Activated T-cell treated with anti-CD3 and anti-CD28 coated beads, Interleukin-2, amount 50 U/mL, for 72 hours (primary cell): ENCODE measurements at regions not wholly inside any gene's neighbourhood (a gene's known extent, or its start where the extent isn't known, plus 50 kb on each side); places are given as distances from the start of the nearest gene placed in this dataset.

Experiments
- ATAC-seq, 2 donors: fragments of 150-1000 bp; cut with Tn5 transposase; replicated peaks in 1 of 2; 2 replicates each; pipeline ENCODE4 v1.10.0; 2021; ENCODE audit warnings: moderate library complexity in 2 of 2, mild to moderate bottlenecking in 1 of 2
- DNase-seq, 2 donors: peaks; one replicate each; pipeline ENCODE4 v3.0.0; 2021 to 2022; ENCODE audit warnings: mixed read lengths in 1 of 2
- H3K27ac Mint-ChIP-seq: one replicate; pipeline ENCODE4 v1.8.0; 2022; ENCODE audit warnings: mild to moderate bottlenecking, moderate library complexity, mixed read lengths
- H3K27me3 Mint-ChIP-seq: one replicate; pipeline ENCODE4 v1.8.0; 2022; ENCODE audit warnings: low read depth, mixed read lengths
- H3K36me3 Mint-ChIP-seq, 2 donors: one replicate each; pipeline ENCODE4 v1.8.0; 2022; ENCODE audit warnings: mixed read lengths in 2 of 2, mild to moderate bottlenecking in 1 of 2; ENCODE audit not compliant: insufficient read depth in 2 of 2
- H3K4me1 Mint-ChIP-seq: one replicate; pipeline ENCODE4 v1.8.0; 2022; ENCODE audit warnings: low read depth, mixed read lengths
- H3K4me3 Mint-ChIP-seq, 2 donors: one replicate each; pipeline ENCODE4 v1.8.0; 2022; ENCODE audit warnings: mild to moderate bottlenecking in 2 of 2, mixed read lengths in 2 of 2, moderate library complexity in 2 of 2
- H3K9me3 Mint-ChIP-seq, 2 donors: one replicate each; pipeline ENCODE4 v1.8.0; 2022; ENCODE audit warnings: mixed read lengths in 2 of 2

GRCh38 chr4:182022909-182023308 is 220.3 kb upstream of the TENM3 start:
- Mint-ChIP-seq H3K27me3 (no peaks in the 10 kb centered on the region), H3K36me3 (no peaks in the 10 kb centered on the region), H3K4me3 (no peak overlapping the region), H3K4me1 (peaks cover 5% of the 10 kb centered on the region), H3K27ac (no peak overlapping the region), H3K9me3 (peaks cover 12 to 15% of the 10 kb centered on the region in 2 donors)
- ATAC-seq (no peak), DNase-seq (no peak)

GRCh38 chr4:182023469-182023868 is 219.7 kb upstream of the TENM3 start:
- ATAC-seq (no peak), DNase-seq (no peak)
- Mint-ChIP-seq H3K27me3 (no peaks in the 10 kb centered on the region), H3K36me3 (no peaks in the 10 kb centered on the region), H3K27ac (no peak overlapping the region), H3K4me3 (no peak overlapping the region), H3K9me3 (peaks cover 12 to 20% of the 10 kb centered on the region in 2 donors), H3K4me1 (peaks cover 5% of the 10 kb centered on the region)

- no peak overlapping the region for H3K4me3 Mint-ChIP-seq
Observed at GRCh38 chr4:182042945-182043344, 200.3 kb upstream of the TENM3 start.

GRCh38 chr4:182048871-182049270 is 194.3 kb upstream of the TENM3 start:
- H3K36me3 Mint-ChIP-seq = peaks cover 0 to 3% of the 10 kb centered on the region in 2 donors
- ATAC-seq (no peak), DNase-seq (no peak)
- no peak overlapping the region for H3K27ac Mint-ChIP-seq
- no peak overlapping the region for H3K4me3 Mint-ChIP-seq
- H3K27me3 Mint-ChIP-seq = no peaks in the 10 kb centered on the region
- no peaks in the 10 kb centered on the region for H3K4me1 Mint-ChIP-seq
- H3K9me3 Mint-ChIP-seq = peaks cover 1 to 3% of the 10 kb centered on the region in 2 donors

More at GRCh38 chr4:182042945-182043344, 200.3 kb upstream of the TENM3 start:
- Mint-ChIP-seq H3K9me3 (peaks cover 2 to 8% of the 10 kb centered on the region in 2 donors), H3K36me3 (no peaks in the 10 kb centered on the region), H3K27me3 (no peaks in the 10 kb centered on the region), H3K4me1 (no peaks in the 10 kb centered on the region), H3K27ac (no peak overlapping the region)
- ATAC-seq (no peak), DNase-seq (no peak)

GRCh38 chr4:182056866-182057265 is 186.3 kb upstream of the TENM3 start:
- DNase-seq (no peak), ATAC-seq (no peak)
- Mint-ChIP-seq H3K4me1 (no peaks in the 10 kb centered on the region), H3K27ac (no peak overlapping the region), H3K27me3 (no peaks in the 10 kb centered on the region), H3K36me3 (no peaks in the 10 kb centered on the region), H3K9me3 (peaks cover 1 to 4% of the 10 kb centered on the region in 2 donors), H3K4me3 (no peak overlapping the region)

- ATAC-seq (no peak), DNase-seq (no peak)
- H3K9me3 Mint-ChIP-seq = no peaks in the 10 kb centered on the region
- H3K27ac Mint-ChIP-seq = no peak overlapping the region
- no peaks in the 10 kb centered on the region for H3K27me3 Mint-ChIP-seq
- no peaks in the 10 kb centered on the region for H3K36me3 Mint-ChIP-seq
- H3K4me3 Mint-ChIP-seq = no peak overlapping the region
- no peaks in the 10 kb centered on the region for H3K4me1 Mint-ChIP-seq
Observed at GRCh38 chr4:182062458-182062857, 180.7 kb upstream of the TENM3 start.

GRCh38 chr4:182062936-182063335 is 180.3 kb upstream of the TENM3 start:
- Mint-ChIP-seq H3K4me3 (no peak overlapping the region), H3K27me3 (no peaks in the 10 kb centered on the region), H3K36me3 (no peaks in the 10 kb centered on the region), H3K9me3 (no peaks in the 10 kb centered on the region), H3K4me1 (no peaks in the 10 kb centered on the region), H3K27ac (no peak overlapping the region)
- ATAC-seq (no peak), DNase-seq (no peak)

GRCh38 chr4:182063651-182064050 is 179.6 kb upstream of the TENM3 start:
- no peaks in the 10 kb centered on the region for H3K9me3 Mint-ChIP-seq
- H3K36me3 Mint-ChIP-seq = no peaks in the 10 kb centered on the region
- DNase-seq (no peak), ATAC-seq (no peak)
- H3K27ac Mint-ChIP-seq = no peak overlapping the region
- no peaks in the 10 kb centered on the region for H3K27me3 Mint-ChIP-seq
- H3K4me3 Mint-ChIP-seq = no peak overlapping the region
- no peaks in the 10 kb centered on the region for H3K4me1 Mint-ChIP-seq

- Mint-ChIP-seq H3K27me3 (no peaks in the 10 kb centered on the region), H3K4me3 (no peak overlapping the region), H3K27ac (no peak overlapping the region), H3K4me1 (no peaks in the 10 kb centered on the region), H3K9me3 (no peaks in the 10 kb centered on the region), H3K36me3 (no peaks in the 10 kb centered on the region)
- ATAC-seq (no peak), DNase-seq (no peak)
Observed at GRCh38 chr4:182065255-182065654, 177.9 kb upstream of the TENM3 start.

GRCh38 chr4:182066037-182066436 is 177.2 kb upstream of the TENM3 start:
- no peak overlapping the region for H3K4me3 Mint-ChIP-seq
- no peaks in the 10 kb centered on the region for H3K36me3 Mint-ChIP-seq
- H3K27me3 Mint-ChIP-seq = no peaks in the 10 kb centered on the region
- H3K4me1 Mint-ChIP-seq = no peaks in the 10 kb centered on the region
- ATAC-seq (no peak), DNase-seq (no peak)
- no peak overlapping the region for H3K27ac Mint-ChIP-seq
- no peaks in the 10 kb centered on the region for H3K9me3 Mint-ChIP-seq

GRCh38 chr4:182067828-182068227 is 175.4 kb upstream of the TENM3 start:
- ATAC-seq = no peak
- Mint-ChIP-seq H3K4me1 (no peaks in the 10 kb centered on the region), H3K9me3 (no peaks in the 10 kb centered on the region), H3K27ac (no peak overlapping the region), H3K27me3 (no peaks in the 10 kb centered on the region), H3K4me3 (no peak overlapping the region), H3K36me3 (no peaks in the 10 kb centered on the region)
- no peak for DNase-seq

- H3K4me1 Mint-ChIP-seq = no peaks in the 10 kb centered on the region
- DNase-seq (no peak), ATAC-seq (no peak)
- H3K27ac Mint-ChIP-seq = no peak overlapping the region
- H3K36me3 Mint-ChIP-seq = no peaks in the 10 kb centered on the region
- no peak overlapping the region for H3K4me3 Mint-ChIP-seq
- H3K27me3 Mint-ChIP-seq = no peaks in the 10 kb centered on the region
- H3K9me3 Mint-ChIP-seq = peaks cover 0 to 2% of the 10 kb centered on the region in 2 donors
Observed at GRCh38 chr4:182068920-182069319, 174.3 kb upstream of the TENM3 start.

GRCh38 chr4:182073278-182073677 is 169.9 kb upstream of the TENM3 start:
- Mint-ChIP-seq H3K27me3 (no peaks in the 10 kb centered on the region), H3K9me3 (peaks cover 4 to 10% of the 10 kb centered on the region in 2 donors), H3K27ac (no peak overlapping the region), H3K4me1 (no peaks in the 10 kb centered on the region), H3K4me3 (no peak overlapping the region), H3K36me3 (no peaks in the 10 kb centered on the region)
- ATAC-seq (no peak), DNase-seq (no peak)

- DNase-seq = no peak
- H3K36me3 Mint-ChIP-seq = no peaks in the 10 kb centered on the region
- H3K9me3 Mint-ChIP-seq = peaks cover 8 to 10% of the 10 kb centered on the region in 2 donors
- ATAC-seq = no peak
- no peaks in the 10 kb centered on the region for H3K27me3 Mint-ChIP-seq
- no peak overlapping the region for H3K4me3 Mint-ChIP-seq
- H3K4me1 Mint-ChIP-seq = no peaks in the 10 kb centered on the region
- no peak overlapping the region for H3K27ac Mint-ChIP-seq
Observed at GRCh38 chr4:182074139-182074538, 169.1 kb upstream of the TENM3 start.
